IMR-90 (cell line): ENCODE measurements at regions not wholly inside any gene's neighbourhood (a gene's known extent, or its start where the extent isn't known, plus 50 kb on each side); places are given as distances from the start of the nearest gene placed in this dataset.

Experiments
- ATAC-seq: fragments of 200-7000 bp; cut with Tn5 transposase; 2 replicates; pipeline ENCODE4 v1.9.1; 2020; ENCODE audit warnings: low read depth, mild to moderate bottlenecking, moderate library complexity
- BruUV-seq: library from RNA; stranded (reverse); fragments of 400-500 nt; replicated peaks from 2 replicates; lab custom pipeline; 2021; lab: Mats Ljungman, UMichigan
- CTCF ChIA-PET: fragments of 300-600 bp; formaldehyde crosslinking; extraction: SDS; loops from one replicate; lab custom pipeline; 2021; ENCODE audit warnings: antibody characterized with exemption; lab: Yijun Ruan, JAX
- POLR2A ChIA-PET: fragments of 300-600 bp; sonication (Branson Sonifier 250); formaldehyde crosslinking; loops from one replicate; lab custom pipeline; 2022; ENCODE audit warnings: antibody characterized with exemption; ENCODE audit not compliant: unreplicated experiment; lab: Charles Lee
- DNase-seq: peaks from one replicate; pipeline ENCODE4 v3.0.0; 2013
- H2AFZ ChIP-seq: replicated peaks from 2 replicates; pipeline ENCODE3; 2013; ENCODE audit warnings: low read length, mild to moderate bottlenecking; ENCODE audit not compliant: poor library complexity
- H2AK5ac ChIP-seq: 2 replicates; pipeline ENCODE4 v1.6.1; 2013; ENCODE audit warnings: low read depth, low read length, inconsistent platforms
- H2AK9ac ChIP-seq: replicated peaks from 2 replicates; pipeline ENCODE3; 2013; ENCODE audit warnings: mild to moderate bottlenecking, low read depth, low read length, moderate library complexity; ENCODE audit not compliant: poor library complexity
- H2BK120ac ChIP-seq: 2 replicates; pipeline ENCODE4 v1.6.1; 2013; ENCODE audit warnings: low read depth, low read length, inconsistent platforms
- H2BK15ac ChIP-seq: 3 replicates; pipeline ENCODE4 v1.6.1; 2013; ENCODE audit warnings: low read depth, low read length, inconsistent platforms
- H2BK20ac ChIP-seq: 2 replicates; pipeline ENCODE4 v1.6.1; 2013; ENCODE audit warnings: low read depth, mild to moderate bottlenecking, inconsistent platforms, low read length, moderate library complexity
- H2BK5ac ChIP-seq: 2 replicates; pipeline ENCODE4 v1.6.1; 2013; ENCODE audit warnings: mild to moderate bottlenecking, low read depth, low read length, inconsistent platforms; ENCODE audit not compliant: poor library complexity, severe bottlenecking
- H3K14ac ChIP-seq: replicated peaks from 2 replicates; pipeline ENCODE4 v1.6.1; 2013; ENCODE audit warnings: low read depth, low read length, inconsistent platforms
- H3K18ac ChIP-seq: 2 replicates; pipeline ENCODE4 v1.6.1; 2013; ENCODE audit warnings: low read depth, low read length, control low read depth
- H3K23ac ChIP-seq: 2 replicates; pipeline ENCODE4 v1.6.1; 2013; ENCODE audit warnings: low read depth, low read length, inconsistent platforms
- H3K27ac ChIP-seq: 2 replicates; pipeline ENCODE4 v1.5.1; 2013; ENCODE audit warnings: mild to moderate bottlenecking, control low read depth, low read length; ENCODE audit not compliant: insufficient read depth
- H3K27me3 ChIP-seq: 2 replicates; pipeline ENCODE4 v1.6.1; 2013; ENCODE audit warnings: low read length; ENCODE audit not compliant: control insufficient read depth, insufficient read depth
- H3K36me3 ChIP-seq: 2 replicates; pipeline ENCODE4 v1.6.1; 2013; ENCODE audit warnings: low read length, mixed read lengths; ENCODE audit not compliant: control insufficient read depth, insufficient read depth
- H3K4ac ChIP-seq: 2 replicates; pipeline ENCODE4 v1.6.1; 2013; ENCODE audit warnings: low read depth, low read length, inconsistent platforms
- H3K4me1 ChIP-seq: 2 replicates; pipeline ENCODE4 v1.6.1; 2013; ENCODE audit warnings: low read length, mixed read lengths; ENCODE audit not compliant: control insufficient read depth, insufficient read depth
- H3K4me2 ChIP-seq: 2 replicates; pipeline ENCODE4 v1.6.1; 2013; ENCODE audit warnings: low read depth, mild to moderate bottlenecking, control low read depth, low read length, moderate library complexity
- H3K4me3 ChIP-seq: 2 replicates; pipeline ENCODE4 v1.5.1; 2013; ENCODE audit warnings: low read depth, mild to moderate bottlenecking, control low read depth, low read length, moderate library complexity; ENCODE audit not compliant: insufficient read depth
- H3K56ac ChIP-seq: 2 replicates; pipeline ENCODE4 v1.6.1; 2013; ENCODE audit warnings: low read length, inconsistent platforms; ENCODE audit not compliant: insufficient read depth; ENCODE audit errors: extremely low read depth
- H3K79me1 ChIP-seq, 2 experiments: 2 replicates each; pipeline ENCODE4 v1.6.1; 2013; ENCODE audit warnings: low read length in 2 of 2, inconsistent platforms in 1 of 2, low read depth in 1 of 2
- H3K9ac ChIP-seq: 2 replicates; pipeline ENCODE4 v1.6.1; 2013; ENCODE audit warnings: low read depth, low read length, control low read depth
- H3K9me1 ChIP-seq: 2 replicates; pipeline ENCODE4 v1.6.1; 2013; ENCODE audit warnings: low read length, inconsistent platforms; ENCODE audit not compliant: insufficient read depth
- H3K9me3 ChIP-seq: 2 replicates; pipeline ENCODE4 v1.6.1; 2013; ENCODE audit warnings: low read length; ENCODE audit not compliant: control insufficient read depth, insufficient read depth
- H4K20me1 ChIP-seq: 2 replicates; pipeline ENCODE4 v1.6.1; 2013; ENCODE audit warnings: low read length, inconsistent platforms; ENCODE audit not compliant: insufficient read depth
- H4K5ac ChIP-seq: 2 replicates; pipeline ENCODE4 v1.6.1; 2013; ENCODE audit warnings: mild to moderate bottlenecking, low read depth, low read length, control low read depth
- H4K8ac ChIP-seq, 2 experiments: 2 replicates each; pipeline ENCODE4 v1.6.1; 2013; ENCODE audit warnings: low read depth in 2 of 2, low read length in 2 of 2, control low read depth in 1 of 2, inconsistent platforms in 1 of 2
- H4K91ac ChIP-seq: 2 replicates; pipeline ENCODE4 v1.6.1; 2013; ENCODE audit warnings: low read depth, low read length, inconsistent platforms; ENCODE audit not compliant: insufficient read depth
- CHD1 ChIP-seq: IDR thresholded peaks from 2 replicates; pipeline ENCODE4 v1.6.1; 2012; ENCODE audit warnings: low read depth, low read length, improper control_type of control experiment
- MAFK ChIP-seq: IDR thresholded peaks from 2 replicates; pipeline ENCODE4 v1.6.1; 2012; ENCODE audit warnings: low read depth, low read length, improper control_type of control experiment
- MXI1 ChIP-seq: IDR thresholded peaks from 2 replicates; pipeline ENCODE4 v1.6.1; 2012; ENCODE audit warnings: low read depth, mild to moderate bottlenecking, low read length, moderate library complexity, borderline replicate concordance
- RAD21 ChIP-seq: IDR thresholded peaks from 2 replicates; pipeline ENCODE4 v1.6.1; 2012; ENCODE audit warnings: low read length, improper control_type of control experiment
- WGBS, 2 experiments: methylation state at CpG; one replicate each; pipeline versions ENCODE4 v1.1.5 to v1.1.7; 2013; ENCODE audit warnings: missing lambda C conversion rate in 2 of 2; ENCODE audit not compliant: insufficient read length in 1 of 2; ENCODE audit errors: extremely low coverage in 2 of 2; 5-methylcytosine and 5-hydroxymethylcytosine counted together
- dilution Hi-C: fragments of 300-500 bp; cut with HindIII; formaldehyde crosslinking; loops from one replicate; pipeline ENCODE4 v1.14.3; 2018; ENCODE audit warnings: low sequenced_read_pairs; ENCODE audit not compliant: unreplicated experiment
- in situ Hi-C: fragments of 300-500 bp; cut with MboI; formaldehyde crosslinking; loops from 3 replicates; pipeline ENCODE4 v1.14.3; 2019; ENCODE audit warnings: low sequenced_read_pairs, inconsistent platforms, mixed read lengths
- intact Hi-C: fragments of 100-400 bp; cut with micrococcal nuclease; formaldehyde crosslinking; loops from 2 replicates; pipeline ENCODE4 v1.10.0; 2022
- TF ChIP-seq, protein P1 (sequence below): conservative IDR thresholded peaks from 2 replicates; pipeline ENCODE4 v1.5.1; 2012; ENCODE audit warnings: mild to moderate bottlenecking, low read depth, low read length, improper control_type of control experiment
- TF ChIP-seq, protein P2 (sequence below): fragments of 150-350 bp; IDR thresholded peaks from 2 replicates; pipeline ENCODE4 v1.6.1; 2016; ENCODE audit warnings: low read depth, mild to moderate bottlenecking, low read length, moderate library complexity, borderline replicate concordance

DNA sequence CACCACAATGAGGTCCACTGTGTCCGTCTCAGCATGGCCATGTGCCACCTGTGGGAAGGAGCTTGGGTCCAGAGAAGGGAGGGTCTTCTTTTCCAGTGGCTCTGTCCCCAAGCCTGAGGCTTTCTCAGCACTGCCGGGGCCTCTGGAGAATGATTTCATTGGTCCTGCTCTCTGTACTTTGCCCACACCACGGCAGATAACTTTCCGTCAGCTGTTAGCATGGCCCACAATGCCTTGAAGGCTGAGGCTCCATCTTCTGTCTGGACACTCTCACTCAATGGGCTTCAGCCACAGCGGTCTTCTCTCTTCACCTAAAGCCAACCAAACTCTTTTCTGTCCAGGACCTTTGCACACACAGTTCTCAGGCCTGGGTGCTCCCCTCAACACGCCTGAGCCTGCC is 192.5 kb downstream of the CXCL12 start:
- H3K4me1 ChIP-seq = peaks cover 14% of the 10 kb centered on the region
- H3K27me3 ChIP-seq = peaks cover 13% of the 10 kb centered on the region
- no peak overlapping the region for H3K23ac ChIP-seq
- H4K5ac ChIP-seq = no peak overlapping the region
- DNase-seq (no peak), ATAC-seq (no peak)
- no peak overlapping the region for H2AK9ac ChIP-seq
- H3K36me3 ChIP-seq = no peaks in the 10 kb centered on the region
- H3K56ac ChIP-seq = no peak overlapping the region
- H3K9me3 ChIP-seq = no peaks in the 10 kb centered on the region
- H4K20me1 ChIP-seq = peaks cover 3% of the 10 kb centered on the region; the same call in 1 of the 2 replicates
- no peak overlapping the region for H4K8ac ChIP-seq
- CTCF ChIA-PET = no interaction called here
- BruUV-seq = no TSS peak
- POLR2A ChIA-PET = no interaction called here
- H4K91ac ChIP-seq = no peak overlapping the region
- H3K18ac ChIP-seq = no peak overlapping the region
- no peak overlapping the region for H2BK15ac ChIP-seq
- TF ChIP-seq RAD21 (no peak), CHD1 (no peak), MXI1 (no peak), MAFK (no peak)
- TF ChIP-seq, protein P1, sequence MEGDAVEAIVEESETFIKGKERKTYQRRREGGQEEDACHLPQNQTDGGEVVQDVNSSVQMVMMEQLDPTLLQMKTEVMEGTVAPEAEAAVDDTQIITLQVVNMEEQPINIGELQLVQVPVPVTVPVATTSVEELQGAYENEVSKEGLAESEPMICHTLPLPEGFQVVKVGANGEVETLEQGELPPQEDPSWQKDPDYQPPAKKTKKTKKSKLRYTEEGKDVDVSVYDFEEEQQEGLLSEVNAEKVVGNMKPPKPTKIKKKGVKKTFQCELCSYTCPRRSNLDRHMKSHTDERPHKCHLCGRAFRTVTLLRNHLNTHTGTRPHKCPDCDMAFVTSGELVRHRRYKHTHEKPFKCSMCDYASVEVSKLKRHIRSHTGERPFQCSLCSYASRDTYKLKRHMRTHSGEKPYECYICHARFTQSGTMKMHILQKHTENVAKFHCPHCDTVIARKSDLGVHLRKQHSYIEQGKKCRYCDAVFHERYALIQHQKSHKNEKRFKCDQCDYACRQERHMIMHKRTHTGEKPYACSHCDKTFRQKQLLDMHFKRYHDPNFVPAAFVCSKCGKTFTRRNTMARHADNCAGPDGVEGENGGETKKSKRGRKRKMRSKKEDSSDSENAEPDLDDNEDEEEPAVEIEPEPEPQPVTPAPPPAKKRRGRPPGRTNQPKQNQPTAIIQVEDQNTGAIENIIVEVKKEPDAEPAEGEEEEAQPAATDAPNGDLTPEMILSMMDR = no peak
- TF ChIP-seq, protein P2, sequence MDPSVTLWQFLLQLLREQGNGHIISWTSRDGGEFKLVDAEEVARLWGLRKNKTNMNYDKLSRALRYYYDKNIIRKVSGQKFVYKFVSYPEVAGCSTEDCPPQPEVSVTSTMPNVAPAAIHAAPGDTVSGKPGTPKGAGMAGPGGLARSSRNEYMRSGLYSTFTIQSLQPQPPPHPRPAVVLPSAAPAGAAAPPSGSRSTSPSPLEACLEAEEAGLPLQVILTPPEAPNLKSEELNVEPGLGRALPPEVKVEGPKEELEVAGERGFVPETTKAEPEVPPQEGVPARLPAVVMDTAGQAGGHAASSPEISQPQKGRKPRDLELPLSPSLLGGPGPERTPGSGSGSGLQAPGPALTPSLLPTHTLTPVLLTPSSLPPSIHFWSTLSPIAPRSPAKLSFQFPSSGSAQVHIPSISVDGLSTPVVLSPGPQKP = no peak
- H2BK5ac ChIP-seq = no peak overlapping the region
- no peak overlapping the region for H2BK120ac ChIP-seq
- no peak overlapping the region for H3K4me2 ChIP-seq
- H3K27ac ChIP-seq = no peak overlapping the region
- H2AK5ac ChIP-seq = no peak overlapping the region
- no peak overlapping the region for H3K4me3 ChIP-seq
- H2AFZ ChIP-seq = no peak overlapping the region
- no peaks in the 10 kb centered on the region for H3K79me1 ChIP-seq
- no peak overlapping the region for H2BK20ac ChIP-seq
- dilution Hi-C loops = no loop called here
- WGBS, 2 experiments = 85% methylated on average over 3 of the region's 6 CpGs; no CpG with 5 or more reads in 1 of the 2 experiments
- H3K9me1 ChIP-seq = peaks cover 8% of the 10 kb centered on the region
- no peak overlapping the region for H3K9ac ChIP-seq
- in situ Hi-C loops = no loop called here
- H3K14ac ChIP-seq = no peak overlapping the region
- H3K4ac ChIP-seq = no peak overlapping the region
- intact Hi-C loops = no loop called here
